LNCAP (cell line): ENCODE measurements at regions not wholly inside any gene's neighbourhood (a gene's known extent, or its start where the extent isn't known, plus 50 kb on each side); places are given as distances from the start of the nearest gene placed in this dataset.

Experiments used
- CTCF ChIP-seq: fragments of 450-650 bp; IDR thresholded peaks from 2 replicates; pipeline ENCODE4 v1.5.1; 2017; ENCODE audit warnings: mild to moderate bottlenecking

GRCh38 chr3:78507196-78507984 lies 1260.4 kb downstream of the ROBO1 start:
- TF ChIP-seq CTCF, result no peak

- no peak for TF ChIP-seq CTCF
Observed at GRCh38 chr3:78511840-78512239, 1256.0 kb downstream of the ROBO1 start.

GRCh38 chr3:78516437-78516836 lies 1251.4 kb downstream of the ROBO1 start:
- TF ChIP-seq CTCF, result no peak

GRCh38 chr3:78516937-78517336 lies 1250.9 kb downstream of the ROBO1 start:
- no peak for TF ChIP-seq CTCF

- no peak for TF ChIP-seq CTCF
Observed at GRCh38 chr3:78517965-78518364, 1249.8 kb downstream of the ROBO1 start.

- TF ChIP-seq CTCF, result no peak
Observed at GRCh38 chr3:78519281-78519680, 1248.5 kb downstream of the ROBO1 start.

GRCh38 chr3:78529601-78530000 lies 1238.2 kb downstream of the ROBO1 start:
- no peak for TF ChIP-seq CTCF

- TF ChIP-seq CTCF, result no peak
Observed at GRCh38 chr3:78540485-78540884, 1227.3 kb downstream of the ROBO1 start.
